ENCODE measurements at regions not wholly inside any gene's neighbourhood (a gene's known extent, or its start where the extent isn't known, plus 50 kb on each side); places are given as distances from the start of the nearest gene placed in this dataset.

- TF ChIP-seq POLR2A (IDR thresholded peaks at IDR 0.05), result no peak
- no peak for TF ChIP-seq CTCF (IDR thresholded peaks at IDR 0.05)
These were observed 141.9 kb upstream of the KCNJ3 start for GRCh38 chr2:154556607-154557006.
